Cardiac muscle cell (in vitro differentiated cells and primary cell): ENCODE measurements at regions not wholly inside any gene's neighbourhood (a gene's known extent, or its start where the extent isn't known, plus 50 kb on each side); places are given as distances from the start of the nearest gene placed in this dataset.

ENCODE experiments used
- DNase-seq, 2 donors: peaks; one replicate each; pipeline versions ENCODE4 v3.0.0 to v3.0.0-alpha.2; 2010 to 2017; ENCODE audit warnings: low read depth in 1 of 2, low spot score in 1 of 2
- H3K27ac ChIP-seq: fragments of 200-600 bp; sonication (generic); 2 replicates; pipeline ENCODE4 v1.5.1; 2016
- H3K27me3 ChIP-seq: fragments of 200-600 bp; sonication (generic); 2 replicates; pipeline ENCODE4 v1.6.0; 2016; ENCODE audit warnings: control low read depth
- H3K36me3 ChIP-seq: fragments of 200-600 bp; sonication (generic); 2 replicates; pipeline ENCODE4 v1.5.1; 2016; ENCODE audit warnings: control low read depth
- H3K4me1 ChIP-seq: fragments of 200-600 bp; sonication (generic); 2 replicates; pipeline ENCODE4 v1.8.1; 2017; ENCODE audit warnings: low read depth, mild to moderate bottlenecking, mixed run types
- H3K4me3 ChIP-seq: fragments of 200-600 bp; sonication (generic); 2 replicates; pipeline ENCODE4 v1.5.1; 2016; ENCODE audit warnings: mild to moderate bottlenecking
- H3K9me3 ChIP-seq: fragments of 200-600 bp; sonication (generic); 2 replicates; pipeline ENCODE4 v1.5.1; 2017; ENCODE audit warnings: low read depth, mild to moderate bottlenecking, control low read depth
- CTCF ChIP-seq: IDR thresholded peaks from 2 replicates; pipeline ENCODE4 v1.5.1; 2012; ENCODE audit warnings: low read depth, mild to moderate bottlenecking, low read length

GRCh38 chr2:238602223-238602960, 175.7 kb downstream of the ASB1 start:
- TF ChIP-seq CTCF, result no peak
- Histone ChIP-seq H3K27me3 (no peaks in the 10 kb centered on the region), H3K36me3 (no peaks in the 10 kb centered on the region), H3K4me3 (no peak overlapping the region), H3K27ac (no peak overlapping the region), H3K4me1 (no peaks in the 10 kb centered on the region), H3K9me3 (peaks cover 4% of the 10 kb centered on the region)
- DNase-seq, result peak in 1 of 2 donors; percentile 12

GRCh38 chr2:238603596-238603995, 176.9 kb downstream of the ASB1 start:
- Histone ChIP-seq H3K4me1 (no peaks in the 10 kb centered on the region), H3K36me3 (no peaks in the 10 kb centered on the region), H3K27ac (no peak overlapping the region), H3K27me3 (no peaks in the 10 kb centered on the region), H3K9me3 (peaks cover 4% of the 10 kb centered on the region), H3K4me3 (no peak overlapping the region)
- TF ChIP-seq CTCF, result no peak
- no peak for DNase-seq

GRCh38 chr2:238606311-238606710, 179.6 kb downstream of the ASB1 start:
- peaks cover 4% of the 10 kb centered on the region for H3K9me3 ChIP-seq
- no peak for DNase-seq
- no peak for TF ChIP-seq CTCF
- H3K36me3 ChIP-seq, result no peaks in the 10 kb centered on the region
- no peak overlapping the region for H3K4me3 ChIP-seq
- no peak overlapping the region for H3K27ac ChIP-seq
- no peaks in the 10 kb centered on the region for H3K27me3 ChIP-seq
- H3K4me1 ChIP-seq, result no peaks in the 10 kb centered on the region

GRCh38 chr2:238613610-238614009, 186.9 kb downstream of the ASB1 start:
- no peak for TF ChIP-seq CTCF
- Histone ChIP-seq H3K27ac (no peak overlapping the region), H3K4me3 (no peak overlapping the region), H3K4me1 (no peaks in the 10 kb centered on the region), H3K27me3 (no peaks in the 10 kb centered on the region), H3K9me3 (no peaks in the 10 kb centered on the region), H3K36me3 (no peaks in the 10 kb centered on the region)
- no peak for DNase-seq

- H3K27me3 ChIP-seq, result no peaks in the 10 kb centered on the region
- no peak for TF ChIP-seq CTCF
- no peaks in the 10 kb centered on the region for H3K9me3 ChIP-seq
- no peak overlapping the region for H3K4me3 ChIP-seq
- no peaks in the 10 kb centered on the region for H3K4me1 ChIP-seq
- H3K27ac ChIP-seq, result no peak overlapping the region
- no peaks in the 10 kb centered on the region for H3K36me3 ChIP-seq
- DNase-seq, result no peak
Measured at GRCh38 chr2:238614376-238614775, 187.6 kb downstream of the ASB1 start.
